A549 (cell line): ENCODE measurements at regions not wholly inside any gene's neighbourhood (a gene's known extent, or its start where the extent isn't known, plus 50 kb on each side); places are given as distances from the start of the nearest gene placed in this dataset.

Experiments used
- POLR2A ChIP-seq: IDR thresholded peaks from 2 replicates; pipeline ENCODE4 v1.6.1; 2012; ENCODE audit warnings: mild to moderate bottlenecking, low read length
- RAD21 ChIP-seq, 2 experiments: fragments of >200 bp in 1 of 2; sonication (Bioruptor Twin) in 1 of 2; formaldehyde crosslinking in 1 of 2; IDR thresholded peaks in 1 of 2; conservative IDR thresholded peaks in 1 of 2; 2 replicates in 1 of 2; 3 replicates in 1 of 2; pipeline ENCODE4 v1.6.1; 2012 to 2018; ENCODE audit warnings: inconsistent platforms in 1 of 2
- RCOR1 ChIP-seq: fragments of 150-350 bp; IDR thresholded peaks from 2 replicates; pipeline ENCODE4 v1.6.1; 2014; ENCODE audit warnings: antibody characterized with exemption, low read length, low read depth
- TP53 ChIP-seq: fragments of 250-450 bp; sonication (Bioruptor Pico); IDR thresholded peaks from 2 replicates; pipeline ENCODE4 v1.5.0; 2021; ENCODE audit warnings: mild to moderate bottlenecking, moderate library complexity
- TF ChIP-seq, protein P1 (sequence below): fragments of 200-600 bp; sonication (generic); IDR thresholded peaks from 2 replicates; pipeline ENCODE4 v1.6.1; 2016; ENCODE audit warnings: antibody characterized with exemption, mild to moderate bottlenecking, moderate library complexity
- TF ChIP-seq, protein P2 (sequence below): fragments of >200 bp; sonication (Bioruptor Twin); formaldehyde crosslinking; IDR thresholded peaks from 3 replicates; pipeline ENCODE4 v1.5.1; 2016

DNA sequence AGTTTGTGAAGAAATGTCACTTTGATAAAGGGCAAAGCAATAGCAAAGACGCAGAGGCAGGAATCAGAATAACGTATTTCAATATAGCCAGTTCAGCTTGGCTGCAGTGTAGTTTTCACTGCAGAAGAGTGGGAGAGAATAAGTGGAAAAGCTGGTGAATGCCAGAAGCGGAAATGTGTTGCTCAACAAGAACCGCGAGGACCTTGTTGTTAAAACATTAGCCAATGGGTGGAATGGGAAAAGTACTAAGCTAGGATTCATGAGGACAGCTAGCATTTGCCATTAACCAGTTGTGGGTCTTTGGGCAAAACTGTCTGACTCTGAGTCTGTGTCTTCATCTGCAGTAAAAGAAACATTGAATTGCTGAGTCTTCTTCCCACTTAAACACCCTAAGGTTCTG lies 292.9 kb upstream of the GRIP1 start:
- TF ChIP-seq, protein P1, sequence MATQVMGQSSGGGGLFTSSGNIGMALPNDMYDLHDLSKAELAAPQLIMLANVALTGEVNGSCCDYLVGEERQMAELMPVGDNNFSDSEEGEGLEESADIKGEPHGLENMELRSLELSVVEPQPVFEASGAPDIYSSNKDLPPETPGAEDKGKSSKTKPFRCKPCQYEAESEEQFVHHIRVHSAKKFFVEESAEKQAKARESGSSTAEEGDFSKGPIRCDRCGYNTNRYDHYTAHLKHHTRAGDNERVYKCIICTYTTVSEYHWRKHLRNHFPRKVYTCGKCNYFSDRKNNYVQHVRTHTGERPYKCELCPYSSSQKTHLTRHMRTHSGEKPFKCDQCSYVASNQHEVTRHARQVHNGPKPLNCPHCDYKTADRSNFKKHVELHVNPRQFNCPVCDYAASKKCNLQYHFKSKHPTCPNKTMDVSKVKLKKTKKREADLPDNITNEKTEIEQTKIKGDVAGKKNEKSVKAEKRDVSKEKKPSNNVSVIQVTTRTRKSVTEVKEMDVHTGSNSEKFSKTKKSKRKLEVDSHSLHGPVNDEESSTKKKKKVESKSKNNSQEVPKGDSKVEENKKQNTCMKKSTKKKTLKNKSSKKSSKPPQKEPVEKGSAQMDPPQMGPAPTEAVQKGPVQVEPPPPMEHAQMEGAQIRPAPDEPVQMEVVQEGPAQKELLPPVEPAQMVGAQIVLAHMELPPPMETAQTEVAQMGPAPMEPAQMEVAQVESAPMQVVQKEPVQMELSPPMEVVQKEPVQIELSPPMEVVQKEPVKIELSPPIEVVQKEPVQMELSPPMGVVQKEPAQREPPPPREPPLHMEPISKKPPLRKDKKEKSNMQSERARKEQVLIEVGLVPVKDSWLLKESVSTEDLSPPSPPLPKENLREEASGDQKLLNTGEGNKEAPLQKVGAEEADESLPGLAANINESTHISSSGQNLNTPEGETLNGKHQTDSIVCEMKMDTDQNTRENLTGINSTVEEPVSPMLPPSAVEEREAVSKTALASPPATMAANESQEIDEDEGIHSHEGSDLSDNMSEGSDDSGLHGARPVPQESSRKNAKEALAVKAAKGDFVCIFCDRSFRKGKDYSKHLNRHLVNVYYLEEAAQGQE, result no peak
- TF ChIP-seq RCOR1 (no peak), RAD21 (conservative IDR thresholded peaks at IDR 0.05 in 1 of 2, IDR thresholded peaks at IDR 0.05 in 1 of 2) (no peak), TP53 (CRISPR knock-in tag) (no peak), POLR2A (no peak)
- TF ChIP-seq, protein P2, sequence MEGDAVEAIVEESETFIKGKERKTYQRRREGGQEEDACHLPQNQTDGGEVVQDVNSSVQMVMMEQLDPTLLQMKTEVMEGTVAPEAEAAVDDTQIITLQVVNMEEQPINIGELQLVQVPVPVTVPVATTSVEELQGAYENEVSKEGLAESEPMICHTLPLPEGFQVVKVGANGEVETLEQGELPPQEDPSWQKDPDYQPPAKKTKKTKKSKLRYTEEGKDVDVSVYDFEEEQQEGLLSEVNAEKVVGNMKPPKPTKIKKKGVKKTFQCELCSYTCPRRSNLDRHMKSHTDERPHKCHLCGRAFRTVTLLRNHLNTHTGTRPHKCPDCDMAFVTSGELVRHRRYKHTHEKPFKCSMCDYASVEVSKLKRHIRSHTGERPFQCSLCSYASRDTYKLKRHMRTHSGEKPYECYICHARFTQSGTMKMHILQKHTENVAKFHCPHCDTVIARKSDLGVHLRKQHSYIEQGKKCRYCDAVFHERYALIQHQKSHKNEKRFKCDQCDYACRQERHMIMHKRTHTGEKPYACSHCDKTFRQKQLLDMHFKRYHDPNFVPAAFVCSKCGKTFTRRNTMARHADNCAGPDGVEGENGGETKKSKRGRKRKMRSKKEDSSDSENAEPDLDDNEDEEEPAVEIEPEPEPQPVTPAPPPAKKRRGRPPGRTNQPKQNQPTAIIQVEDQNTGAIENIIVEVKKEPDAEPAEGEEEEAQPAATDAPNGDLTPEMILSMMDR, result no peak
